ENCODE measurements at regions not wholly inside any gene's neighbourhood (a gene's known extent, or its start where the extent isn't known, plus 50 kb on each side); places are given as distances from the start of the nearest gene placed in this dataset.

- H3K36me3 ChIP-seq (ENCODE audit: insufficient read depth, low read length) = no peaks in the 10 kb centered on the region
- no peaks in the 10 kb centered on the region for H3K4me1 ChIP-seq (ENCODE audit: insufficient read depth, low read length, poor library complexity, severe bottlenecking)
- intact Hi-C loops (cut with micrococcal nuclease; ENCODE audit: unreplicated experiment) = no loop called here
- H2AFZ ChIP-seq (ENCODE audit: low read length) = no peak overlapping the region
- no peaks in the 10 kb centered on the region for H3K9me3 ChIP-seq (ENCODE audit: low read length)
- H3K4me2 ChIP-seq (ENCODE audit: low read length) = no peak overlapping the region
- BruUV-seq (replicated peaks) = no TSS peak
- no peak overlapping the region for H3K27ac ChIP-seq (ENCODE audit: low read depth, low read length, poor library complexity, severe bottlenecking)
- ChIA-PET POLR2A (no interaction called here), CTCF (ENCODE audit: unreplicated experiment) (no interaction called here)
- DNase-seq (ENCODE audit: low spot score) = no peak
- no peaks in the 10 kb centered on the region for H4K20me1 ChIP-seq (ENCODE audit: insufficient read depth, low read length)
- no peaks in the 10 kb centered on the region for H3K9me2 ChIP-seq (ENCODE audit: insufficient read depth, low read length)
- no peak for TF ChIP-seq CTCF (conservative IDR thresholded peaks at IDR 0.05; ENCODE audit: low read length)
- TF ChIP-seq EZH2phosphoT487 (IDR thresholded peaks at IDR 0.05; ENCODE audit: borderline replicate concordance, low read depth, low read length) = no peak
- no peak overlapping the region for H3K4me3 ChIP-seq (ENCODE audit: low read depth, low read length, poor library complexity, severe bottlenecking)
- no peaks in the 10 kb centered on the region for H3K79me2 ChIP-seq (ENCODE audit: insufficient read depth, low read depth, low read length)
These were observed 323.9 kb downstream of the MTRR start for GRCh38 chr5:8192840-8193239.

- Histone ChIP-seq H3K4me3 (ENCODE audit: low read depth, low read length, poor library complexity, severe bottlenecking) (no peak overlapping the region), H3K9me2 (ENCODE audit: insufficient read depth, low read length) (no peaks in the 10 kb centered on the region), H3K27ac (ENCODE audit: low read depth, low read length, poor library complexity, severe bottlenecking) (no peak overlapping the region), H4K20me1 (ENCODE audit: insufficient read depth, low read length) (no peaks in the 10 kb centered on the region), H3K4me1 (ENCODE audit: insufficient read depth, low read length, poor library complexity, severe bottlenecking) (no peaks in the 10 kb centered on the region), H3K9me3 (ENCODE audit: low read length) (no peaks in the 10 kb centered on the region), H3K4me2 (ENCODE audit: low read length) (no peak overlapping the region), H2AFZ (ENCODE audit: low read length) (no peak overlapping the region), H3K79me2 (ENCODE audit: insufficient read depth, low read depth, low read length) (no peaks in the 10 kb centered on the region), H3K36me3 (ENCODE audit: insufficient read depth, low read length) (no peaks in the 10 kb centered on the region)
- TF ChIP-seq CTCF (conservative IDR thresholded peaks at IDR 0.05; ENCODE audit: low read length) = no peak
- TF ChIP-seq EZH2phosphoT487 (IDR thresholded peaks at IDR 0.05; ENCODE audit: borderline replicate concordance, low read depth, low read length) = no peak
- intact Hi-C loops (cut with micrococcal nuclease; ENCODE audit: unreplicated experiment) = no loop called here
- no peak for DNase-seq (ENCODE audit: low spot score)
- BruUV-seq (replicated peaks) = no TSS peak
- ChIA-PET CTCF (ENCODE audit: unreplicated experiment) (no interaction called here), POLR2A (no interaction called here)
These were observed 327.1 kb downstream of the MTRR start for GRCh38 chr5:8196061-8196460.

- intact Hi-C loops (cut with micrococcal nuclease; ENCODE audit: unreplicated experiment) = no loop called here
- POLR2A ChIA-PET = no interaction called here
- DNase-seq (ENCODE audit: low spot score) = no peak
These were observed 339.4 kb downstream of the MTRR start for GRCh38 chr5:8208307-8208706.

More at GRCh38 chr5:8208307-8208706, 339.4 kb downstream of the MTRR start:
- H3K27ac ChIP-seq (ENCODE audit: low read depth, low read length, poor library complexity, severe bottlenecking) = no peak overlapping the region
- H3K4me2 ChIP-seq (ENCODE audit: low read length) = no peak overlapping the region
- H3K4me3 ChIP-seq (ENCODE audit: low read depth, low read length, poor library complexity, severe bottlenecking) = no peak overlapping the region
- no peak for TF ChIP-seq EZH2phosphoT487 (IDR thresholded peaks at IDR 0.05; ENCODE audit: borderline replicate concordance, low read depth, low read length)
- no peak for TF ChIP-seq CTCF (conservative IDR thresholded peaks at IDR 0.05; ENCODE audit: low read length)
- H3K4me1 ChIP-seq (ENCODE audit: insufficient read depth, low read length, poor library complexity, severe bottlenecking) = no peaks in the 10 kb centered on the region
- H3K79me2 ChIP-seq (ENCODE audit: insufficient read depth, low read depth, low read length) = no peaks in the 10 kb centered on the region
- CTCF ChIA-PET (ENCODE audit: unreplicated experiment) = no interaction called here
- no peaks in the 10 kb centered on the region for H3K9me3 ChIP-seq (ENCODE audit: low read length)
- H3K9me2 ChIP-seq (ENCODE audit: insufficient read depth, low read length) = no peaks in the 10 kb centered on the region
- no peaks in the 10 kb centered on the region for H4K20me1 ChIP-seq (ENCODE audit: insufficient read depth, low read length)
- no peak overlapping the region for H2AFZ ChIP-seq (ENCODE audit: low read length)
- no peaks in the 10 kb centered on the region for H3K36me3 ChIP-seq (ENCODE audit: insufficient read depth, low read length)
- BruUV-seq (replicated peaks) = no TSS peak
